ENCODE measurements at regions not wholly inside any gene's neighbourhood (a gene's known extent, or its start where the extent isn't known, plus 50 kb on each side); places are given as distances from the start of the nearest gene placed in this dataset.

GRCh38 chr17:52965856-52966255, 807.3 kb upstream of the CA10 start:
- H3K4me1 ChIP-seq (ENCODE audit: control insufficient read depth, insufficient read depth, low read length), result no peaks in the 10 kb centered on the region
- H3K4me3 ChIP-seq (ENCODE audit: insufficient read depth, low read depth, low read length), result no peak overlapping the region
- no peak overlapping the region for H3K4ac ChIP-seq (ENCODE audit: low read depth, low read length)
- no TSS peak for BruUV-seq (replicated peaks)
- H4K91ac ChIP-seq (ENCODE audit: insufficient read depth, low read depth, low read length), result no peak overlapping the region
- H2BK20ac ChIP-seq (ENCODE audit: low read depth, low read length), result no peak overlapping the region
- POLR2A ChIA-PET (ENCODE audit: unreplicated experiment), result no interaction called here
- in situ Hi-C loops (cut with MboI; ENCODE audit: low sequenced_read_pairs) (no loop called here), intact Hi-C loops (cut with micrococcal nuclease) (no loop called here), dilution Hi-C loops (cut with HindIII; ENCODE audit: low sequenced_read_pairs, unreplicated experiment) (no loop called here)
- H2AFZ ChIP-seq (replicated peaks; ENCODE audit: low read length, poor library complexity), result no peak overlapping the region
- H2BK5ac ChIP-seq (ENCODE audit: low read depth, low read length, poor library complexity, severe bottlenecking), result no peak overlapping the region
- H3K18ac ChIP-seq (ENCODE audit: low read depth, low read length), result no peak overlapping the region
- H3K23ac ChIP-seq (ENCODE audit: low read depth, low read length), result no peak overlapping the region
- H3K9me3 ChIP-seq (ENCODE audit: control insufficient read depth, insufficient read depth, low read length), result peaks cover 2% of the 10 kb centered on the region; the same call in 1 of the 2 replicates
- H4K5ac ChIP-seq (ENCODE audit: low read depth, low read length), result no peak overlapping the region
- no peak overlapping the region for H3K4me2 ChIP-seq (ENCODE audit: low read depth, low read length)
- H4K20me1 ChIP-seq (ENCODE audit: insufficient read depth, low read length), result no peaks in the 10 kb centered on the region
- H3K9me1 ChIP-seq (ENCODE audit: insufficient read depth, low read length), result no peaks in the 10 kb centered on the region
- H3K36me3 ChIP-seq (ENCODE audit: control insufficient read depth, insufficient read depth, low read length), result no peaks in the 10 kb centered on the region
- H2BK120ac ChIP-seq (ENCODE audit: low read depth, low read length), result no peak overlapping the region
- no peak overlapping the region for H3K9ac ChIP-seq (ENCODE audit: low read depth, low read length)
- no peak overlapping the region for H2AK9ac ChIP-seq (replicated peaks; ENCODE audit: low read depth, low read length, poor library complexity)
- ATAC-seq (ENCODE audit: low read depth) (no peak), DNase-seq (no peak)
- H3K79me1 ChIP-seq (ENCODE audit: low read depth in 1 of 2, low read length in 2 of 2), result no peaks in the 10 kb centered on the region
- WGBS, 2 experiments (ENCODE audit: extremely low coverage in 2 of 2, insufficient read length in 1 of 2), result no CpG with 5 or more reads among the region's 3 CpGs
- H3K27ac ChIP-seq (ENCODE audit: insufficient read depth, low read length), result no peak overlapping the region
- no peak overlapping the region for H3K56ac ChIP-seq (ENCODE audit: extremely low read depth, insufficient read depth, low read length)
- H2BK15ac ChIP-seq (ENCODE audit: low read depth, low read length), result no peak overlapping the region
- CTCF ChIA-PET, result no interaction called here
- no peaks in the 10 kb centered on the region for H3K27me3 ChIP-seq (ENCODE audit: control insufficient read depth, insufficient read depth, low read length)
- H4K8ac ChIP-seq (ENCODE audit: low read depth in 2 of 2, low read length in 2 of 2), result no peak overlapping the region
- no peak for TF ChIP-seq ELK1 (IDR thresholded peaks at IDR 0.05; ENCODE audit: borderline replicate concordance, low read depth, low read length)
- TF ChIP-seq POLR2A (IDR thresholded peaks at IDR 0.05; ENCODE audit: low read depth, low read length), result no peak
- no peak for TF ChIP-seq SMC3 (IDR thresholded peaks at IDR 0.05; ENCODE audit: low read depth, low read length)
- no peak for TF ChIP-seq CTCF (conservative IDR thresholded peaks at IDR 0.05; ENCODE audit: low read depth, low read length)
- TF ChIP-seq RAD21 (IDR thresholded peaks at IDR 0.05; ENCODE audit: low read length), result no peak
- TF ChIP-seq FOS (IDR thresholded peaks at IDR 0.05; ENCODE audit: low read depth, low read length), result no peak
- no peak for TF ChIP-seq USF2 (IDR thresholded peaks at IDR 0.05; ENCODE audit: low read depth, low read length)
- no peak for TF ChIP-seq MAZ (IDR thresholded peaks at IDR 0.05; ENCODE audit: borderline replicate concordance, low read depth, low read length)
- no peak for TF ChIP-seq RCOR1 (IDR thresholded peaks at IDR 0.05; ENCODE audit: insufficient replicate concordance, low read length)
- no peak for TF ChIP-seq MXI1 (IDR thresholded peaks at IDR 0.05; ENCODE audit: borderline replicate concordance, low read depth, low read length)
- TF ChIP-seq RFX5 (IDR thresholded peaks at IDR 0.05; ENCODE audit: low read depth, low read length), result no peak
- no peak for TF ChIP-seq CHD1 (IDR thresholded peaks at IDR 0.05; ENCODE audit: low read depth, low read length)
- TF ChIP-seq BHLHE40 (IDR thresholded peaks at IDR 0.05; ENCODE audit: low read depth, low read length), result no peak
- no peak for TF ChIP-seq NFE2L2 (IDR thresholded peaks at IDR 0.05; ENCODE audit: low read depth, low read length)
- no peak overlapping the region for H2AK5ac ChIP-seq (ENCODE audit: low read depth, low read length)
- H3K14ac ChIP-seq (replicated peaks; ENCODE audit: low read depth, low read length), result no peak overlapping the region

Measured in IMR-90 (cell line).